HK-2 (cell line): ENCODE measurements at regions not wholly inside any gene's neighbourhood (a gene's known extent, or its start where the extent isn't known, plus 50 kb on each side); places are given as distances from the start of the nearest gene placed in this dataset.
"Not testable (repeated sequence)": the region's sequence is repeated elsewhere in the genome, so short reads cannot be mapped to it uniquely, and the experiment has no call there.

Experiments used
- DNase-seq: peaks from one replicate; pipeline ENCODE4 v3.0.0-alpha.2; 2018; ENCODE audit not compliant: unreplicated experiment

DNA sequence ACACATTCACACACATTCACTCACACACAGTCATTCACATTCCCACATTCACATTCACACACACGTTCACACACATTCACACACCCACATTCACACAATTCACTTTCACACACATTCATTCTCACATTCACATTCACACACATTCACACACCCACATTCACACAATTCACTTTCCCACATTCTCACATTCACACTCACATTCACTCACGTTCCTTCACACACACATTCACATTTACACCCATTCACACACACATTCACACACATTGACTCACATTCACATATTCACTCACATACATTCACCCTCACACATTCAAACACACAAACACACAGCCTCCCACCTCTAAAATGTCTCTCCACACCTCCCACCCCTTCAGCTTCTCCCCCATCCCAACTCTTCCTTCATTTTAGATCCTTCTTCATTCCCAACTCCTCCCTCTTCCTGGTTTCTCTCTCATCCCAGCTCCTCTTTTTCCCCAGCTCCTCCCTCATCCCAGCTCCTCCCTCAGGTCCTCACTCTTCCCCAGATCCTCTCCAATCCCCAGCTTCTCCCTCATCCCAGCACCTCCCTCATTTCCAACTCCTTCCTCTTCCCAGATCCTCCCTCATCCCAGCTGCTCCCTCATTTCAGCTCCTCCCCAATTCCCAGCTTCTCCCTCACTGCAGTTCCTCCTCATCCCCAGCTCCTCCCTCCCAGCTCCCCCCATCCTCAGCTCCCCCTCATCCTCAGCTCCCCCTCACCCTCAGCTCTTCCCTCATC lies 111.0 kb downstream of the FAM53A start:
- no peak for DNase-seq

DNA sequence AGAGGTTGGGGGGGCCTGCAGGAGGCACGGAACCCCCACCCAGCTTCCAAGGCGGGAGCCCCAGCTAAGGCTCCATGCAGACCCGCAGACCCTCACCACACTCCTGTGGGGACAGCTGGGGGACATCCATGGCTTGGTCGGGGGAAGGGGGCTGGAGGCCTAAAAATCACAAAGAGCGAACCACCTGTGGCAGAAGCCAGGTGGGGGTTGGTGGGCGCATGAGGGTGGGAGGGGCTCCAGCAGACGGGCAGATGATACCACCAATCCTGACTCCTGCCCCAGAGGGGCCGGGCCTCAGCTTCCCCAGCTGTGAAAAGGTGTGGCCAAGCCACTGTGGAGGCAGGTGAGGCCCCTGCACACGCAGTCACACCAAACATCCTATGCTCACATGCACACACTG lies 111.6 kb downstream of the FAM53A start:
- no peak for DNase-seq

DNA sequence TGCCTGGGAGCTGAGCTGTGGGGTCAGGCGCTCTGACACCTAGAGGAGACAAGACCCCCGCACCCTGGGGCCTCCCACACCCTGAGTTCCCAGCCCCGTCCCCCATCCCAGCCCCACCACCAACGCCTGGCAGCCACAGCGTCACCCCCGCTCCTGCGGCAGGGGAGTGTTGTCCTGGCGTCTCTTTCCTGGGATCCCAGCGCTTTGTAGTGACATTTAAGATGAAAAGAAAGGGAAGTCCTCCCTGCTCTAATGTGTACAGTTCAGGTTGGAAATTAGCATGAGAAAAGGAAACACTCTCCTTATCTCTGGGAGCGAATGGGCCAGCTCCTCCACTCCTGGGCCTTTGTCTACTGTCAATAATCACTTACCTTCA lies 112.1 kb downstream of the FAM53A start:
- DNase-seq = no peak

DNA sequence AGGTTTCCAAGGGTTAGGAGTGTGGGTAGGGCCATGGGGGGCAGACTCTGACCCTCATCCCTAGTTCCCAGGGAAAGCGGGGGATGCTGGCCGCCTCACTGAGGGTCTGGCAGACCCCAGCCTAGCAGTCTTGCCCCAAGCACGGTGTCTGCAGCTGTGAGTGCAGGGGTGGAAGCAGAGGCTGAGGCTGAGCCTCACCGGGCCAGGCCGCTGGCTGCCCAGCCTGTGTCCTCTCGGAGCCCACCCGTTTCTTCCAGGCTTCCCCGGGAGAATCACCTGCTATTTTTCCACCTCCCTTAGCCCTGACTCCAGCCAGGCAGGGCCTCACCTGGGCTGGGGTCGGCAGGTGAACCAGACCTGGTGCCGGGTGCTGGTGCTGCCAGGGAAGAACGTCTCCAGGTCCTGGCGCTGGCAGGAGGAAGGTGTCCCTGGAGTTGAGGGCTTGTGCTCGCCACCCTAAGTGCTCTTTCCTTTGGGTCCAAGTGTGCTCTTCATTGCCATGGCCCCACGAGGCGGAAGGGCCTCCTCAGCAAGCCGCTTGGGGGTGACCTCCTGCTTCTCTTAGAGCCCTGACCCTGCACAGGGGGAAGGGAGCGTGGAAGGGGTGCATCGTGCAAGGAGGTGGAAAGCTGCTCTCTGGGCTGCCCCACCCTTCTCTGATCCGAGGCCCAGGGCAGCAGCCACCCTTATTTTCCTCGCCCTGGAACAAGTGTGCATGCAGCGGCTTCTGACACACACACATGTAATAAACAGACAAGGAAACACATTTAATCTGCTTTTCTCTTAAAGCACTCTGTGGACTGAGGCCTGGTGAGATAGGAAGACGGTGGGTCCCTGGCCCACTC lies 112.7 kb downstream of the FAM53A start:
- DNase-seq = no peak

- no peak for DNase-seq
These were observed 113.6 kb downstream of the FAM53A start for GRCh38 chr4:1570291-1571164.

DNA sequence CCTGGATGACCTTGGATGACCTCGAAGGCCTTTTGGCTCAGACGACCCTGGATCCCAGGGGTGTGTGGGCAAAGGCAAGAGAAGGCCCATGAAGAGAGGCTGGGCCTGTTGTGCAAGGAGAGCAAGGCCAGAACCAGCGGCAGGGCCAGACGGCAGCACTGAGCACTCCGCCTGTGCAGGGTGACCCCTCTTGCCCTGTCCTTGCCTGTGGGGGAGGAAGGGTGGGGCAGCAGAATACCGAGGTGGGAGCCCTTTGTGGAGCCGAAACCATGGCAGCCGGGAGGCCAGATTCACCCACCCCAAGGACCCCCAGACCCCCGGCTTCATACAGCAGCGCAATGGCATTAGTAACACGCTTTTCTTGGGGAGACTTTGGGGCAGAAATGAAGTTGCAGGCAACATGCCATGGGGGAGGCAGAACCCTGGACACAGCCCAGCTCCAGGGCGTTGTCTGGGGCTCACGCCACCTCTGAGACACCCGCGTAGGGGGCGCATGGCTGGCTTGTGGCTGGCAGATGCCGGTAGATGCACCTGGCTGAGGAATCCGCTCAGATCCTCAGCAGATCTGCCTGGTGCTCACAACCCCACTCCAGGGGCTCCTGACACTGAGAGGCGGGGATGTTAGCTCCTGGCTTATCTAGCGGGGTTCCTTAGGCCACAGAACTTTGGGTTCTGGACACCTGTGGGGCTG lies 114.5 kb downstream of the FAM53A start:
- DNase-seq = no peak

- DNase-seq = no peak
These were observed 115.2 kb downstream of the FAM53A start for GRCh38 chr4:1568855-1569460.

- no peak for DNase-seq
These were observed 116.1 kb downstream of the FAM53A start for GRCh38 chr4:1567808-1568581.

GRCh38 chr4:1567519-1567807 lies 116.7 kb downstream of the FAM53A start:
- DNase-seq = no peak

GRCh38 chr4:1566838-1567518 lies 117.1 kb downstream of the FAM53A start:
- no peak for DNase-seq

DNA sequence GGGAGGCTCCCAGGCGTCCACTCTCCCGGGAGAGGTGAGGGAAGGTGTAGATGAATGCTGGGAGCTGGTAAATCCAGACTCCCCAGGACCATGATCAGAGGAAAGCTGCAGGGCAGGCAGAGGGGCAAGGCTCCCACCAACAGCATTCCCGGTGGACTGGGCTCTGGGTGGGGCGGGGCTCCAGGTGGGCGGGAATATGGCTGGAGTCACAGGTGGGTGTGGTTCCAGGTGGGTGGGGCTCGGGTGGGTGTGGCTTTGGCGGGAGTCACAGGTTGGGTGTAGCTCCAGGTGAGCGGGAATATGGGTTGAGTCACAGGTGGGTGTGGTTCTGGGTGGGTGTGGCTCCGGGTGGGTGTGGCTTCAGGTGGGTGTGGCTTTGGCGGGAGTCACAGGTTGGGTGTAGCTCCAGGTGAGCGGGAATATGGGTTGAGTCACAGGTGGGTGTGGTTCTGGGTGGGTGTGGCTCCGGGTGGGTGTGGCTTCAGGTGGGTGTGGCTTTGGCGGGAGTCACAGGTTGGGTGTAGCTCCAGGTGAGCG lies 117.7 kb downstream of the FAM53A start:
- not testable (repeated sequence) for DNase-seq

- DNase-seq = no peak
These were observed 118.4 kb downstream of the FAM53A start for GRCh38 chr4:1565598-1566295.

DNA sequence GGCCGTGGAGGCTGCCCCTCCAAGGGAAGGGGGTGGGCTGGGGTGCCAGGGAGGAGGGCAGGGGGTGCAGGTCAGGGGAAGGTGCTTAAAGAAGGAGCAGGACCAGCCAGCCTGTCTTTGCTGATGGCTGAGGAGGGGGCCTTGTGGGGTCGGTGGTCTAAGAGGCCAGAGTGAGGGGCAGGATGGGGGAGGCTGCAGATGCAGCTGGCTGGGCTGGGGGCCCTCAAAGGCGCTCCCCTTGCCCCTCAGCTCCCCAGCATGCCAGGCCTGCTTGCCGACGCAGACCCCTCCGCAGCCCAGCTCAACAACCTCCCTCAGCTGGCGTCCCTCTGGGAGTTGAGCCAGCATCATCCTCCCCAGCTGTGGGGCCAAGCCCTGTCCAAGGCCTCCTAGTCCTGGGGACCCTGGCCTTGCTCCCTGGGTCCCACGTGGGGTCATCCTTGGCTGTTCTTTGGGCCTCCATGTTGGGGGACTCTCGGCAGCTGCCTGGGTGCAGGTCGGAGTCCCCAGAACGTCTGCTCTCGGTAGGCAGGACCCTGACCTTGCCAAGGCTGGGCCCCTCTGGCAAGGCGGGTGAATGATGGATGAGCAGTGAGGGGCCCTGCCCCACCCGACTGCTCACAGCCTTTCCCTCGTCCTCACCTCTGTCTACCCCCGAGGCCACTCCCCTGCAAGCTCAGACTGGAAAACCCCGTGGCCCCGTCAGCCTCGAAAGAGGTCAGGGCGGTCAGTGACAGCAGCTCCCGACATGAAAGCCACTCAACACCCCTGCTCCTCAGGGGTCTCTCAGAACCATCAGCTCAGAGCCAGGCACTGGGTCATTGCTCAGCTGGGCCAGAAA lies 119.4 kb downstream of the FAM53A start:
- no peak for DNase-seq

DNA sequence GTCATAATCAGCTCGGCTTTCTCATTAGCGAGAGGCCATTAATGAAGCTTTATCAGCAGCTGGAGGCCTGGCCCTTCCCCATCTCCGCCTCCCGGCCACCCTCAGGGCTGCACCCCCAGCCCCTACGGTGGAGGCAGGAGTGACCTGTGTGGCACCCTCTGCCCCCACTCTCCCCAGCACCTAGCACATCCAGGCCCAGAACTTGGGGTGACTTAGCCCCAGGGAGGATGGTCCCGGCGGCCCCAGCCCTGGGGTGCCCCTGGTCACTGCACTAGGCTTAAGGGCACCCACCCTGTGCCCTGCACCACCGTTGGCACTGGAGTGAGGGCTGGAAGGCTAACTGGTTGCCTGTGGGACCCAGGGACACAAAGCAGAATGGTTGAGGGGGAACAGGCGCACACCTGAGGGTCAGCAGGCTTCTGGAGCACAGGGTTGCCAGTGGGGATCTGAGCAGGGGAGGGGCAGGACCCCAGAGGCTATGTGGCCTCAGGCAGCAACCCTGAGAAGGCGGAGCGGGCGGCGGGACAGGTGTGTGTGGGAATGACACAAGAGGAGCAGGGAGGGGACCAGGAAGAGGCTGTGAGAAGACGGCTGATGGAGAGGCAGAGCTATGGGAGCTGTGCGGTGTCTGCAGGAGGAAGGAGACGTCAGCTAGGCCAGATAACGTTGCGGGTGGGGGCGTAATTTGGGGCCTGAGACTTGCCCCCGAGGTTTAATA lies 120.2 kb downstream of the FAM53A start:
- no peak for DNase-seq

- DNase-seq = no peak
These were observed 120.9 kb downstream of the FAM53A start for GRCh38 chr4:1563241-1563640.

GRCh38 chr4:1562771-1563170 lies 121.3 kb downstream of the FAM53A start:
- DNase-seq = no peak

- DNase-seq = no peak
These were observed 121.7 kb downstream of the FAM53A start for GRCh38 chr4:1562371-1562770.
